GM19239 (cell line): ENCODE measurements at regions not wholly inside any gene's neighbourhood (a gene's known extent, or its start where the extent isn't known, plus 50 kb on each side); places are given as distances from the start of the nearest gene placed in this dataset.
"Not testable (repeated sequence)": the region's sequence is repeated elsewhere in the genome, so short reads cannot be mapped to it uniquely, and the experiment has no call there.

ENCODE experiments used
- DNase-seq: peaks from one replicate; pipeline ENCODE4 v3.0.0; 2011; ENCODE audit warnings: low spot score; ENCODE audit not compliant: insufficient read length
- FAIRE-seq: peaks from 2 replicates; lab custom pipeline; 2011; peaks lifted over from hg19 to GRCh38; lab: Jason Lieb, UNC

DNA sequence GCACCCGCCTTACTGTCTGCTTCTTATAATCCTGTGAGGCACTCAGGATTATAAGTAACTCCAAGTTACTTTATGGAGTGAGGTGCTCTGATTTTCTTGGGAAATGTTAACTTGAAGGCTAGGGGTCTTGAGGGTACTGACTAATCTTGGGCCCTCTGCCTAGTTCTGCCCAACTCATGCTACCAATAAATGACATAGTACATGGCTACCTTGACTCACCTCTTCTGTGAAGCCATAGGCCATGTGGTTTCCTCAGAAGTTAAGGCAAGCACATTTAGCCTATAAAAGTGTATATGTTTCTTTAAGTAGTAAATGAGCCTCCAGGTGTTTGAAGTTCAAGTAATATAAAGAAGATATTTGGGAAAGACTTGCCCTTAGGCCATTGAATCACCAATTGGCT is 99.8 kb upstream of the CASK start:
- DNase-seq (no peak), FAIRE-seq (no peak)

DNA sequence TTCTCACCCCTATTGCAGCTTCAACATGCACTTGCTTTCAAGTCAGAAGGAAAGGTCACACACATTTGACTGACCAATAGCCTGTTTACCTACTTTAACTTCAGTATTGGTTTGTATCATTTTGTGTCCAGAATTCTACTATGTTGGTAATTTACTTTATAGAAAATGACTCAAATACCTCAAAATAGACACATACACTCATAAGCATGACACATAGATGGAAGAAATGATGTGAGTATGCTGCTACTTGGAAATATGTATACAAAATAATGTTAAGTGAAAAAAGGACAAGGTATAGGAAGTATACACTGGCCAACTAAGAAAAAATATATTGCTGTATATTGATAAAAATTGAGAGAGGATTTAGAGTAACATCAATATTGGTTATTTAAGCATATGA is 98.8 kb upstream of the CASK start:
- FAIRE-seq (no peak), DNase-seq (no peak)

DNA sequence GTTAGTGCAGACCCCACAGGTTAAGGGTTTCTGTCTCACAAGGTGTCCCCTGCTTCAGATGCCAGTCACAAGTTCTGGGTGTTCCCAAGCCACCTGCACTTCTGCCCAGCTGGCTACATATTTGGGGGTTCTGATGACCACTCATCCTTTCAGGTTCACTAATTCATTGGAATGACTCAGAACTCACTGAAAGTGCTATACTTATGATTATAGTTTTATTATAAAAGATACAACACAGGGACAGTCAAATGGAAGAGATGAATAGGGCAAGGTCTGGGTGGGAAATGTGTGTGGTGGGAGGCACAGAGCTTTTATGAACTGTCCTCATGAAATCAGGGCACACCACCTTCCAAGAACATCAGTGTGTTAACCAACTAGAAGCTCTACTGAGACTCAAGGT is 97.7 kb upstream of the CASK start:
- DNase-seq (no peak), FAIRE-seq (no peak)

DNA sequence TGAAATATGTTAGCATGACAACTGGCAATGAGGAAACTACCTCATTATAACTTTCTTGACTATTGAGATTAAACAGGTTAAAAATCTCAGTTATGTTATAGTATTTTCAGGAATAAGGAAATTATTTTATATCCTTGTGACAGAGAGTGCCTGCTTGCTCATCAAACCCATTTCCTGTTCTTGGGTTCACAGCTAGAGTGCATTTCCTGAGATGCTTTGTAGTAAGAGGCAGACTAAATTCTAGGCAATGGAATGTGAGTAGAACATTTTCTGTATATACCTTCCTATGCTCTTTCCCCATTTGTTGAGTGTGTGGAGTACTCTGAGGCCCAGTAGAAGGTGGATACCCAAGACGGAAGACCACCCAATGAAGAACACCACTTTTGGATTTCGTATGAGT is 96.9 kb upstream of the CASK start:
- no peak for FAIRE-seq
- DNase-seq, result no peak

DNA sequence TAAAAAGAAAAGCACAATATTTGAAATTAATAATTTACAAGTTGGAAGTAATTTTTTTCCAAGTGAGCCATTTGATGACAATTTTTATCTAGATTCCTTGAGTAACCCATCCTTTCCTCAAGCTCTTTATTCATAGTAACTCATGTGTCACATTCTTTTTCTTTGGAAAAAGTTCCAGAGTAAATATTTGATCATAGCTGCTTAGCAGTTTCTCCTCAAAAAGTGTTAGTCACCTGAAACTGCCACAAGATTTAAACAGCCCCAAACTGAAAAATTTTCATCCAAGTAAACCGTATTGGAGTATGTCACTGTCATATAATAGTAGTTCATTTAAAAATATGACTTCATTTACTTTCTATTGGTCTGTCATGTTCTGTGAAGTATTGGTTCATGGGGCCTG is 94.6 kb upstream of the CASK start:
- no peak for FAIRE-seq
- DNase-seq, result no peak

DNA sequence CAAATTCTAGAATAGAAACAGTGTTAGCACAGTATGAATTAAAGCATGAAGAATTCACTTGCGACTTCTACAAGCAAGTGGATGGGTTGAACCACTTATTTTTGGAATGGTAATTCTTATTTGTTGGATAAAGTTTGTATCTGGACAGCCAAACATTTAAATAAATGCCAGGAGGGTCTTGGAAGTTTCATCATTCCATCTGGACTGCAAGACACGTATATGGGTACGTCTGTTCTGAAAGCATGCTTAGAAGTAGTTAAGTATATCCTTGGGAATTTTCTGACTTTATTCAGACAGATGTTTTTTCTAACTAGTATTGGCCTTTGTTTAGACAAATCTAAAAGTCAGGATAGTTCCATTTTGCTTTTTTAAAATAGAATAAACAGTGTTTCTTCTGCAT is 77.5 kb upstream of the CASK start:
- FAIRE-seq (no peak), DNase-seq (no peak)

DNA sequence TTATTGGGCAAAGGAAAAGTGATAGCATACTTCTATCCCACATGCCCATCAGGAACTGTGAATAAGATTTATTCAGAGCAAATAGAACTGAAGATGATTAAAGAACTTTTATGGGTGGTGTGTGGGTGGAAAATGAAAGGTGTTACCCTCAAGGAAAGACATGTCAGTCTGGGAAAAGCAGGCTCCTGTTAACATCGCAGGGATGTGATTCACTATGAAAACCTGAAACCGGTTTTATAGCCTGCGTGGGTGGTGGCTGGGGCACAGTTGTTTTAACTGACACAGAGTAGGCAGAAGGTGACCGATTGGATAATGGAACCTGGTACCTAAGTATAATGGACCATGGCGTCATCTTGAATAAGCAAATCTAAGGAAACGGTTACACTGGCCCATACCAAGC is 61.3 kb upstream of the CASK start:
- FAIRE-seq (no peak), DNase-seq (no peak)

DNA sequence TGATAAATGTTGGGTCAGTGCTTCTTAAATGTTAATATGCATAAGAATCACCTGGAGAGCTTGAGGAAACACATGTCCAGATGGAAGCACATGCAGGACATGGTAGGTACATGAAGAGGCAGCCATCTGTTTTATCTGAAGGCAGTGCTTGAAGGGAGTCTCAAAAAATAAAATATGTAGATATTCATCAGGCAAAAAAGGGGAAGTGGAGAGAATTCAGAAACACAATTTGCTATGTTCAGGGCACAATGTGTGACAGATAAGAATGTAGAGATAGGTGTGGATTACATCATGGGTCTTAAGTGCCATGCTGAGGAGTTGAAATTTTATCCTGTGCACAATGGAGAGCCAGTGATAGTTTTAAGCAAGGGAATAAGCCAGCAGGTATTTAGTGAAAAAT is 59.6 kb upstream of the CASK start:
- FAIRE-seq (no peak), DNase-seq (no peak)

DNA sequence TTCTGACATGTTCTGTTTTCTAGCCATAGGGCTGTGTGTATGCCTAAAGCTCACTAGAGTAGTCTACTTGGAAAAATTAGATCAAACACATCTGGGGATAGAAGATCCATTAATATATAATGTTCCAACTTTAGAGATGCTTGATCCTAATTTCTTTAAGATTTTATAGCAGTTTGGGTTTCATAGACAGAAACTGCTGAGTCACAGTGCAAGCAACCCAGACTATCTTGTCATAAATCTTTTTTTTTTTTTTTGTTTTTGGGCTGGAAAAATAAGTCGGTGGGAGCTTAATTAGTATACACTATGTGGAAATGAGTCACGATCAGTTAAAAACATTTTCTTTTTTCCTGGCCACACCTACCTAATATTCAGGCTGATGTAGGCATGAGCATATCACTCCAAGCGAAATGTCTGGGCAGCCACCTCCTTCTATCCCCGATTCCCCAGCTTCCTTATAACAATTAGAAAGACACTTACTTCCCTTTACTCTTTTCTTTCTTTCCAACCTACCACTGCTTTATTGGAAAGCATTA is 58.2 kb upstream of the CASK start:
- FAIRE-seq, result peak; percentile 79
- no peak for DNase-seq

DNA sequence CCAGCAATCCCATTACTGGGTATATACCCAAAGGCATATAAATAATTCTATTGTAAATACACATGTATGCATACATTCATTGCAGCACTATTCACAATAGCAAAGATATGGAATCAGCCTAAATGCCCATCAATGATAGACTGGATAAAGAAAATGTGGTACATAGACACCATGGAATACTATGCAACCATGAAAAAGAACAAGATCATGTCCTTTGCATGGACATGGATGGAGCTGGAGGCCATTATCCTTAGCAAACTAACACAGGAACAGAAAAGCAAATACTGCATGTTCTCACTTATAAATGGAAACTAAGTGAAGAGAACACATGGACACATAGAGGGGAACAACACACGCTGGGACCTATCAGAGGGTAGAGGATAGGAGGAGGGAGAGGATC is 51.3 kb upstream of the CASK start:
- not testable (repeated sequence) for FAIRE-seq, DNase-seq

DNA sequence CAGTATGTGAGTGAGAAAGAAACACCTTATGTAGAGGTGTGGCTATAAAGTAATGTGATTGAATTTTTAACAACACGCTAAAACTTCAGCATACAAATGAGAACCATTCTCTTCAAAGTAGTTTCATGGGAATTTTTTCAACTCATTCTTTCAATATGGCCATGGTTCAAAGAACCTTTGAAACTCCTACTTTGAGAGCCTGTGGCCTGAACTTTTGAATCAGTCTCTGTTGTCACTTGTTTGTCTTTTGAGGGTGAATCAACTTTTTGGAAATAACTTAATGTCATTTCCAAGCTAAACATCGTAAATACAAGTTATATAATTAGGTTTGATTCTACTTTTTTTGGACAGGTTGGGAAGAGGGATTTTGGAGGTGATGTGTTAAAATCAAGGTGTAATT is 49.9 kb upstream of the CASK start:
- DNase-seq (no peak), FAIRE-seq (no peak)
